ENCODE measurements at regions not wholly inside any gene's neighbourhood (a gene's known extent, or its start where the extent isn't known, plus 50 kb on each side); places are given as distances from the start of the nearest gene placed in this dataset.
"Not testable (repeated sequence)": the region's sequence is repeated elsewhere in the genome, so short reads cannot be mapped to it uniquely, and the experiment has no call there.

DNA sequence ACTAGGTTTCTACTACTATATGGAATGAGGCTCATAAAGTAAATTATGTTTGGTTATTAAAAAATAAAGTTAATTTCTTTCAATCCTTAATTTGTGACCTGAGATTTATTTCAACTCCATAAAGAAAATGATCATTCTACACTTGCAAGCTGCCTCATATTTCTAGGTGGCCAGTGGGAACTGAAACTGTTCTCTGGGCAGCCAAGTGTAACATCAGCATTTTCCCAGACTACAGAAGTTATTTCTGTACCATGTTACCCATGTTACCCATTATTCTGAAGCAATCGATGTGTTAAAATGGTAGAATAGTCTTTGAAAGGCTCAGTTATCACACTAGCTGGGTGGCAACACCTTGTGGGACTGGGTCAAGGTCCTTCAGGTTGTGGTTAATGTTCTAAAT is 139.3 kb upstream of the FBXO11 start:
- Mint-ChIP-seq H3K9me3 (peaks cover 0 to 7% (median 2%) of the 10 kb centered on the region in 7 donors), H3K36me3 (no peaks in the 10 kb centered on the region), H3K4me1 (no peaks in the 10 kb centered on the region), H3K27ac (no peak overlapping the region), H3K4me3 (no peak overlapping the region), H3K27me3 (peaks cover 31% of the 10 kb centered on the region)
- no peaks in the 10 kb centered on the region for H3K4me1 ChIP-seq (ENCODE audit: control insufficient read depth, insufficient read depth, low read length, poor library complexity, severe bottlenecking)
- no peaks in the 10 kb centered on the region for H3K36me3 ChIP-seq (ENCODE audit: control insufficient read depth, insufficient read depth, low read length)
- DNase-seq (no peak), ATAC-seq (ENCODE audit: low read depth in 2 of 2) (no peak)
- H3K27me3 ChIP-seq (ENCODE audit: control insufficient read depth, insufficient read depth, low read length): peaks cover 13% of the 10 kb centered on the region
- no peak overlapping the region for H3K27ac ChIP-seq (ENCODE audit: insufficient read depth, low read length, poor library complexity, severe bottlenecking)
- no peaks in the 10 kb centered on the region for H3K9me3 ChIP-seq (ENCODE audit: control insufficient read depth in 2 of 2, low read length in 2 of 2)
- no peak overlapping the region for H3K4me3 ChIP-seq (ENCODE audit: low read depth, low read length)

DNA sequence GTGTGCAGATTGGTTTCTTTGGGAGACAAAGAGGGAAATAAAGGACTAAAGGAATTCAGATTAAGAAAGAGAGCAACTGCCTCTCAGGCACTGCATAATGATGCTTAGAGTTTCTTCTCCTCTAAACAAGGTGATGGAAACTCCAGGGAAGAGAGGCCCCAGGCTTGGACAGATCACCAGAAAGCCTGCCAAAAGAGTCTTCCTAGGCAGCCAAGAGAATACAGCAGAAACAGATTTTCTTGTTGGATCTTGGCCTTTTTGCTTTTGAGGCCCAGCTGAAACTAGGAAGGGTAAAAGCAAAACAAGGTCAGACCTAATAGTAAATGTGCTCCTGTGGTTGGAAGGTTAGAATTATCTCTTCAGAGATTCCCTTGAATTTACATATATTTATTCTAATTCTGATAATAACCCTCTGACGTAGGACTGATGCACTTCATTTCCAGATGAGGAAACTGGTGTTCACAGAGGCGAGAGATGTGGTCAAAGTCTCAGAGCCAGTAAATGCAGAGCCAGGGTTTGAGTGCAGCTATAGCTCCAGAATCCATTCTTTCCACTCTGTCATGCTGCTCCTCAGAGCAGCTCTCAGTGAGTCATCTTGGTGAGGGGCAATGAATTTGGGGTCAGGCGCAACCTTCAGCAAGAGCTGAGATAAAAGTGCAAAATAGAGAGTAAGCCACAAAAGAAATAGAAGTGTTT is 142.3 kb upstream of the FBXO11 start:
- Mint-ChIP-seq H3K4me3 (no peak overlapping the region), H3K9me3 (peaks cover 0 to 4% (median 2%) of the 10 kb centered on the region in 7 donors), H3K4me1 (no peaks in the 10 kb centered on the region), H3K27me3 (peaks cover 12% of the 10 kb centered on the region), H3K36me3 (no peaks in the 10 kb centered on the region), H3K27ac (no peak overlapping the region)
- Histone ChIP-seq H3K36me3 (ENCODE audit: control insufficient read depth, insufficient read depth, low read length) (no peaks in the 10 kb centered on the region), H3K9me3 (ENCODE audit: control insufficient read depth in 2 of 2, low read length in 2 of 2) (no peaks in the 10 kb centered on the region), H3K27me3 (ENCODE audit: control insufficient read depth, insufficient read depth, low read length) (peaks cover 8% of the 10 kb centered on the region), H3K27ac (ENCODE audit: insufficient read depth, low read length, poor library complexity, severe bottlenecking) (no peak overlapping the region), H3K4me3 (ENCODE audit: low read depth, low read length) (no peak overlapping the region), H3K4me1 (ENCODE audit: control insufficient read depth, insufficient read depth, low read length, poor library complexity, severe bottlenecking) (no peaks in the 10 kb centered on the region)
- no peak for DNase-seq
- ATAC-seq (ENCODE audit: low read depth in 2 of 2): no peak

DNA sequence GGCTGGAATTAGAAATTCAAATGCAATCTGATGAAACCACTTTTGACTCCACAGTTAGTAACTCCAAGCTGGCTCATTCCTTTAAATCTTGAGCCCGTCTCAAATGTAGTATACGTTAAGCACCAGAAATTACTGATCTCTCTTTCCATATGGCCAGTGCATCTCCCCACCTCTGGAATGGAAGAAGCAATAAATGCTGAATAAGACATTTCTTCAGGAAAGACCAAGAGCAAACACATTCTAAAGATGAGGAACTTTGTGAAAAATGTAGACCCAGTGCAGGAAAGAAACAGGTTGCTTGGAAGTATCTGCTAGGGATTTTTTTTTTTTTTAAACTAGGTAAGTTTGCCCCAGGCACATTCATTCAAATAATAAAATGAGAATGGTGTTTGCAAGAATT is 143.1 kb upstream of the FBXO11 start:
- no peaks in the 10 kb centered on the region for H3K4me1 ChIP-seq (ENCODE audit: control insufficient read depth, insufficient read depth, low read length, poor library complexity, severe bottlenecking)
- Mint-ChIP-seq H3K4me1 (no peaks in the 10 kb centered on the region), H3K4me3 (no peak overlapping the region), H3K27ac (no peak overlapping the region), H3K27me3 (peaks cover 12% of the 10 kb centered on the region), H3K9me3 (peaks cover 0 to 4% (median 2%) of the 10 kb centered on the region in 7 donors), H3K36me3 (no peaks in the 10 kb centered on the region)
- no peak for ATAC-seq (ENCODE audit: low read depth in 2 of 2)
- no peaks in the 10 kb centered on the region for H3K36me3 ChIP-seq (ENCODE audit: control insufficient read depth, insufficient read depth, low read length)
- peaks cover 8% of the 10 kb centered on the region for H3K27me3 ChIP-seq (ENCODE audit: control insufficient read depth, insufficient read depth, low read length)
- no peak for DNase-seq
- H3K27ac ChIP-seq (ENCODE audit: insufficient read depth, low read length, poor library complexity, severe bottlenecking): no peak overlapping the region
- no peak overlapping the region for H3K4me3 ChIP-seq (ENCODE audit: low read depth, low read length)
- no peaks in the 10 kb centered on the region for H3K9me3 ChIP-seq (ENCODE audit: control insufficient read depth in 2 of 2, low read length in 2 of 2)

DNA sequence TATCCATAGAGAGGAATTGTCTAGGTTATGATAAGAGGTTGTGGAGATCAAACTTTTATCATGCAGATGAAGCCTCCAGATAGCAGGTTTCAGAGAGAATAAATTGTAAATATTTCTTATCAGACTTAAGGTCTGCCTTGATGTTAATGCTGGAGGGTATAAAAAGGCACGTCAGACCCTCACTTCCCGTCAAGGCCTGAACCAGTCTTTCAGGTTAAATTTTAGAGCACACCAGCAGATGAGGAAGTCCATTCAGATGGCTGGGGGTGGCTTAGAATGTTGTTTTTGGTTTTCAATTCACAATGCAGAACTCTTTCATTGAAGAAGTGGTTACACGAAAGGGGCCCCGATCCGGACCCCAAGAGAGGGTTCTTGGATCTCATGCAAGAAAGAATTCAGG is 144.4 kb upstream of the FBXO11 start:
- Histone ChIP-seq H3K27me3 (ENCODE audit: control insufficient read depth, insufficient read depth, low read length) (peaks cover 6% of the 10 kb centered on the region), H3K4me3 (ENCODE audit: low read depth, low read length) (no peak overlapping the region), H3K4me1 (ENCODE audit: control insufficient read depth, insufficient read depth, low read length, poor library complexity, severe bottlenecking) (no peaks in the 10 kb centered on the region), H3K9me3 (ENCODE audit: control insufficient read depth in 2 of 2, low read length in 2 of 2) (no peaks in the 10 kb centered on the region), H3K36me3 (ENCODE audit: control insufficient read depth, insufficient read depth, low read length) (no peaks in the 10 kb centered on the region), H3K27ac (ENCODE audit: insufficient read depth, low read length, poor library complexity, severe bottlenecking) (no peak overlapping the region)
- DNase-seq: no peak
- peaks cover 0 to 7% (median 2%) of the 10 kb centered on the region in 7 donors for H3K9me3 Mint-ChIP-seq
- peaks cover 15% of the 10 kb centered on the region for H3K27me3 Mint-ChIP-seq
- no peaks in the 10 kb centered on the region for H3K4me1 Mint-ChIP-seq
- no peaks in the 10 kb centered on the region for H3K36me3 Mint-ChIP-seq
- no peak overlapping the region for H3K27ac Mint-ChIP-seq
- no peak for ATAC-seq (ENCODE audit: low read depth in 2 of 2)
- peak overlapping the region in 1 of 4 donors; percentile 70 for H3K4me3 Mint-ChIP-seq

DNA sequence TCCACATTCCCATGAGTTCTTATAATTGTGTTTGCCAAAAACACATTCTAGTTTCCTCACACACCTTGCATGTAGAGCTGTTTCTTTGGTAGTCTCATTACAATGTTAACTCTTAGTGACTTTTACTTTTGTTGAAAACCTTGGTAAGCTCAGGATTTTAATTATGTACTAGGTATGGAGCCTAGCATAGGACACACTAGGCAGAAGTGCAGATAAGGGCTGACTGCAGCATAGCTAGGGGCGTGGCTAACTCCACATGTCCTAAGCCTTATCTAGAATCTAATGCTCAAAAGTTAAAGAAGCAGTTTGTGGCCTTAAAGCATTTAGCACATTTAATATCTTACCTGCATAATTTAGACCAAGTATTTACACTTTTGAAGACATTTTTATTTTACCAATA is 153.7 kb upstream of the FBXO11 start:
- no peak overlapping the region for H3K4me3 Mint-ChIP-seq
- Histone ChIP-seq H3K36me3 (ENCODE audit: control insufficient read depth, insufficient read depth, low read length) (no peaks in the 10 kb centered on the region), H3K9me3 (ENCODE audit: control insufficient read depth in 2 of 2, low read length in 2 of 2) (no peaks in the 10 kb centered on the region), H3K4me3 (ENCODE audit: low read depth, low read length) (no peak overlapping the region), H3K27me3 (ENCODE audit: control insufficient read depth, insufficient read depth, low read length) (peaks cover 8% of the 10 kb centered on the region), H3K27ac (ENCODE audit: insufficient read depth, low read length, poor library complexity, severe bottlenecking) (no peak overlapping the region), H3K4me1 (ENCODE audit: control insufficient read depth, insufficient read depth, low read length, poor library complexity, severe bottlenecking) (no peaks in the 10 kb centered on the region)
- no peak overlapping the region for H3K27ac Mint-ChIP-seq
- peaks cover 5% of the 10 kb centered on the region for H3K36me3 Mint-ChIP-seq
- peaks cover 20% of the 10 kb centered on the region for H3K27me3 Mint-ChIP-seq
- DNase-seq: no peak
- no peak for ATAC-seq (ENCODE audit: low read depth in 2 of 2)
- peaks cover 0 to 6% (median 1%) of the 10 kb centered on the region in 7 donors for H3K9me3 Mint-ChIP-seq
- no peaks in the 10 kb centered on the region for H3K4me1 Mint-ChIP-seq

DNA sequence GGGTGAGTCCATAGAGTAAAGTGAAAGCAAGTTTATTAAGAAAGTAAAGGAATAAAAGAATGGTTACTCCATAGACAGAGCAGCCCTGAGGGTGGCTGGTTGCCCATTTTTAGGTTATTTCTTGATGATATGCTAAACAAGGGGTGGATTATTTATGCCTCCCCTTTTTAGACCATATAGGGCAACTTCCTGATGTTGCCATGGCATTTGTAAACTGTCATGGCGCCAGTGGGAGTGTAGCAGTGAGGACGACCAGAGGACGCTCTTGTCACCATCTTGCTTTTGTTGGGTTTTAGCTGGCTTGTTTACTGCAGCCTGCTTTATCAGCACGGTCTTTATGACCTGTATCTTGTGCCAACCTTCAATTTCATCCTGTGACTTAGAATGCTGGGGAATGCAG is 155.4 kb upstream of the FBXO11 start:
- H3K27ac ChIP-seq (ENCODE audit: insufficient read depth, low read length, poor library complexity, severe bottlenecking); ATAC-seq (ENCODE audit: low read depth in 2 of 2); H3K36me3 Mint-ChIP-seq; H3K36me3 ChIP-seq (ENCODE audit: control insufficient read depth, insufficient read depth, low read length); DNase-seq; H3K27ac Mint-ChIP-seq; H3K4me3 ChIP-seq (ENCODE audit: low read depth, low read length); H3K9me3 Mint-ChIP-seq; H3K4me1 ChIP-seq (ENCODE audit: control insufficient read depth, insufficient read depth, low read length, poor library complexity, severe bottlenecking); H3K4me3 Mint-ChIP-seq; H3K9me3 ChIP-seq (ENCODE audit: control insufficient read depth in 2 of 2, low read length in 2 of 2); H3K4me1 Mint-ChIP-seq: not testable (repeated sequence)
- peaks cover 14% of the 10 kb centered on the region for H3K27me3 Mint-ChIP-seq
- H3K27me3 ChIP-seq (ENCODE audit: control insufficient read depth, insufficient read depth, low read length): peaks cover 13% of the 10 kb centered on the region

DNA sequence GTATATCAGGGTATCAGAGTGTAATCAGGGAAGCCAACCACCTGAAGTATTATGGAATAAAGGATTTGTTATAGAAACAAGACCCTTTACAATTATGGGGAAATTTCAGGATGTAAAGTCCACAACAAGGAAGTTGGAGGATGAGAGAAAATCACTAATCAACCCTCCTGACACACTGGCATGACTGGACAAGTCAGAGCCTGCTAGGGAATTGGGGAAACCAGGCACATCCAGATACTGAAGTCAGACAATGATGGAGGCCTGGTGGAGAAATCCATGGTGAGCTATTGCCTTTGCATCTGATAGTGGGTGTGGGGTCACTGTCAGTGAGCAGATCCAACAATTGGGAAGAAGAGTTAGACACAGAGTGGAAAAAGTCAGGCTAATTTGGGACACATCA is 158.8 kb upstream of the FBXO11 start:
- no peak for DNase-seq
- Mint-ChIP-seq H3K27me3 (peaks cover 14% of the 10 kb centered on the region), H3K27ac (no peak overlapping the region)

DNA sequence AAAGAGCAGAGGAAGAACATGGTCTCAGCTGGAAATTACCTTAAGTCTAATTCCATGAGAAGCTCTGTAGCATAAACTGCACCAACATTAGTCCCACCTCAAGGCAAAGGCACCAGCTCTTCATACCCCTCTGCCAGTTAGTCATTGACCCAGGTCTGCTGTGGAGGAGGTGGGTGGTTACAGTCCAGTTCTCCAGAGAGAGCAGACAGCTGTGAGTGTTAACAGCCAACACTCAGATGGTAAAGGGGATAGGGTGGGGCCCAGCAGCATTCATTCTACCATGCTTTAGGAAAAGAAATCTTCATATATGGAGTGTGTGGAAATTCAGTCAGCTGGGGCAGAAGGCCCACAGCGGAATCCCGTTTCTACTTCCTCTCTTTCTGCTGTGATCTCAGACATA is 159.7 kb upstream of the FBXO11 start:
- no peak overlapping the region for H3K27ac ChIP-seq (ENCODE audit: insufficient read depth, low read length, poor library complexity, severe bottlenecking)
- Mint-ChIP-seq H3K27ac (no peak overlapping the region), H3K4me3 (no peak overlapping the region), H3K27me3 (peaks cover 11% of the 10 kb centered on the region), H3K9me3 (peaks cover 0 to 2% (median 0%) of the 10 kb centered on the region in 7 donors), H3K4me1 (no peaks in the 10 kb centered on the region), H3K36me3 (no peaks in the 10 kb centered on the region)
- no peak for DNase-seq
- no peaks in the 10 kb centered on the region for H3K9me3 ChIP-seq (ENCODE audit: control insufficient read depth in 2 of 2, low read length in 2 of 2)
- peaks cover 12% of the 10 kb centered on the region for H3K27me3 ChIP-seq (ENCODE audit: control insufficient read depth, insufficient read depth, low read length)
- no peak overlapping the region for H3K4me3 ChIP-seq (ENCODE audit: low read depth, low read length)
- no peaks in the 10 kb centered on the region for H3K36me3 ChIP-seq (ENCODE audit: control insufficient read depth, insufficient read depth, low read length)
- no peak for ATAC-seq (ENCODE audit: low read depth in 2 of 2)
- H3K4me1 ChIP-seq (ENCODE audit: control insufficient read depth, insufficient read depth, low read length, poor library complexity, severe bottlenecking): no peaks in the 10 kb centered on the region

More for the DNA sequence above, 158.8 kb upstream of the FBXO11 start:
- Histone ChIP-seq H3K27me3 (ENCODE audit: control insufficient read depth, insufficient read depth, low read length) (peaks cover 13% of the 10 kb centered on the region), H3K27ac (ENCODE audit: insufficient read depth, low read length, poor library complexity, severe bottlenecking) (no peak overlapping the region), H3K4me3 (ENCODE audit: low read depth, low read length) (no peak overlapping the region), H3K9me3 (ENCODE audit: control insufficient read depth in 2 of 2, low read length in 2 of 2) (no peaks in the 10 kb centered on the region), H3K4me1 (ENCODE audit: control insufficient read depth, insufficient read depth, low read length, poor library complexity, severe bottlenecking) (no peaks in the 10 kb centered on the region), H3K36me3 (ENCODE audit: control insufficient read depth, insufficient read depth, low read length) (no peaks in the 10 kb centered on the region)
- Mint-ChIP-seq H3K9me3 (peaks cover 0 to 2% (median 0%) of the 10 kb centered on the region in 7 donors), H3K36me3 (peaks cover 5% of the 10 kb centered on the region), H3K4me1 (no peaks in the 10 kb centered on the region), H3K4me3 (no peak overlapping the region)
- no peak for ATAC-seq (ENCODE audit: low read depth in 2 of 2)
